Activated CD8-positive, alpha-beta T cell treated with anti-CD3 and anti-CD28 coated beads, Interleukin-2, amount 10 ng/mL, durations not matched to agents 7 days and 5 days (primary cell): ENCODE measurements at regions not wholly inside any gene's neighbourhood (a gene's known extent, or its start where the extent isn't known, plus 50 kb on each side); places are given as distances from the start of the nearest gene placed in this dataset.

Source experiments
- ATAC-seq: fragments of 150-1000 bp; cut with Tn5 transposase; one replicate; pipeline ENCODE4 v1.10.0; 2021; ENCODE audit warnings: moderate library complexity
- CTCF ChIA-PET: fragments of 350-600 bp; sonication (Branson Sonifier 250); formaldehyde crosslinking; loops from one replicate; lab custom pipeline; 2021; ENCODE audit warnings: antibody characterized with exemption; lab: Charles Lee
- POLR2A ChIA-PET: fragments of 350-600 bp; sonication (Branson Sonifier 250); formaldehyde crosslinking; loops from one replicate; lab custom pipeline; 2021; ENCODE audit warnings: antibody characterized with exemption; lab: Charles Lee
- DNase-seq: peaks from one replicate; pipeline ENCODE4 v3.0.0-alpha.2; 2020
- H3K27ac Mint-ChIP-seq: one replicate; pipeline ENCODE4 v1.8.0; 2021; ENCODE audit warnings: mild to moderate bottlenecking, mixed read lengths
- H3K27me3 Mint-ChIP-seq: one replicate; pipeline ENCODE4 v1.8.0; 2021; ENCODE audit warnings: low read depth, mixed read lengths
- H3K36me3 Mint-ChIP-seq: one replicate; pipeline ENCODE4 v1.8.0; 2021; ENCODE audit warnings: low read depth, mixed read lengths
- H3K4me1 Mint-ChIP-seq: one replicate; pipeline ENCODE4 v1.8.0; 2021; ENCODE audit warnings: low read depth, mixed read lengths
- H3K4me3 Mint-ChIP-seq: one replicate; pipeline ENCODE4 v1.8.0; 2021; ENCODE audit warnings: mild to moderate bottlenecking, mixed read lengths
- H3K9me3 Mint-ChIP-seq: one replicate; pipeline ENCODE4 v1.8.0; 2022; ENCODE audit warnings: mixed read lengths; ENCODE audit not compliant: insufficient read depth

GRCh38 chr4:43716721-43717395 is 731.8 kb downstream of the KCTD8 start:
- no peak for DNase-seq
- POLR2A ChIA-PET: no interaction called here
- Mint-ChIP-seq H3K27me3 (no peaks in the 10 kb centered on the region), H3K9me3 (peaks cover 16% of the 10 kb centered on the region), H3K27ac (no peak overlapping the region), H3K36me3 (no peaks in the 10 kb centered on the region), H3K4me3 (no peak overlapping the region), H3K4me1 (no peaks in the 10 kb centered on the region)
- CTCF ChIA-PET: no interaction called here
- ATAC-seq: no peak

DNA sequence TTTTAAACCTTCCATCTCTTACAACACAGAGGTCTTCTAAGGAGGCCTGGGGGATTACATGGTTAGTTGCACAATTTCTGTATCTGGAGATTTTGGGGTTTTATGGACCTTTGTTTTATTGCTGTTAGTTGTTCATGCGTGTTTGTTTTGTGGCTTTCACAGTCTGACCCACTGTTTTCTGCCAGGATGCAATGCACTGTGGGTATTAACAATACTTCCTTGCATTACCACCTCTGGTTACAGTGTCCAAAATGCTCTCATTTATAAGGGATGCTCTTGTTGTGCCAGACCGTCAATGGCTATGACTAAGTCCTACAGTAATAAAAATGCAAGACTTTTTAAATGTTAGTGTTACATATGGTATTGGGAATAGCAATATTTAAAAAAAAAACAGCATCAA is 730.2 kb downstream of the KCTD8 start:
- Mint-ChIP-seq H3K27ac (no peak overlapping the region), H3K36me3 (no peaks in the 10 kb centered on the region), H3K4me1 (no peaks in the 10 kb centered on the region), H3K4me3 (no peak overlapping the region), H3K9me3 (peaks cover 13% of the 10 kb centered on the region), H3K27me3 (no peaks in the 10 kb centered on the region)
- DNase-seq (no peak), ATAC-seq (no peak)
- ChIA-PET CTCF (no interaction called here), POLR2A (no interaction called here)

GRCh38 chr4:43732829-43733426 is 715.7 kb downstream of the KCTD8 start:
- DNase-seq (no peak), ATAC-seq (no peak)
- Mint-ChIP-seq H3K9me3 (peaks cover 16% of the 10 kb centered on the region), H3K27me3 (no peaks in the 10 kb centered on the region), H3K4me3 (no peak overlapping the region), H3K36me3 (no peaks in the 10 kb centered on the region), H3K27ac (no peak overlapping the region), H3K4me1 (no peaks in the 10 kb centered on the region)
- ChIA-PET CTCF (no interaction called here), POLR2A (no interaction called here)

DNA sequence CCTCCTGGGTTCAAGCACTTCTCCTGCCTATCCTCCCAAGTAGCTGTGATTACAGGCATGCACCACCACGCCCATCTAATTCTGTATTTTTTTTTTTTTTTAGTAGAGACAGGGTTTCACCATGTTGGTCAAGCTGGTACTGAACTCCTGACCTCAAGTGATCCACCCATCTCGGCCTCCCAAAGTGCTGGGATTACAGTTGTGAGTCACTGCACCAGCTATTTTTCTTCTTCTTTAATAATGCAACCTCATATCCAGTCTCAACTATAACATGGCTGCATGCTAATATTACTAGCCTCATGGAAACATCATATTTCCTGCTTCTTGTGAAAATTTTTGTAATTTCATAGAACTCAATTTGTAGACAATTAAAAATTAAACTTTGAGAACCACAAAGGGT is 706.5 kb downstream of the KCTD8 start:
- H3K27me3 Mint-ChIP-seq: no peaks in the 10 kb centered on the region
- POLR2A ChIA-PET: no interaction called here
- H3K36me3 Mint-ChIP-seq: no peaks in the 10 kb centered on the region
- CTCF ChIA-PET: no interaction called here
- H3K9me3 Mint-ChIP-seq: no peaks in the 10 kb centered on the region
- DNase-seq (no peak), ATAC-seq (no peak)
- H3K4me3 Mint-ChIP-seq: no peak overlapping the region
- H3K27ac Mint-ChIP-seq: no peak overlapping the region
- no peaks in the 10 kb centered on the region for H3K4me1 Mint-ChIP-seq

DNA sequence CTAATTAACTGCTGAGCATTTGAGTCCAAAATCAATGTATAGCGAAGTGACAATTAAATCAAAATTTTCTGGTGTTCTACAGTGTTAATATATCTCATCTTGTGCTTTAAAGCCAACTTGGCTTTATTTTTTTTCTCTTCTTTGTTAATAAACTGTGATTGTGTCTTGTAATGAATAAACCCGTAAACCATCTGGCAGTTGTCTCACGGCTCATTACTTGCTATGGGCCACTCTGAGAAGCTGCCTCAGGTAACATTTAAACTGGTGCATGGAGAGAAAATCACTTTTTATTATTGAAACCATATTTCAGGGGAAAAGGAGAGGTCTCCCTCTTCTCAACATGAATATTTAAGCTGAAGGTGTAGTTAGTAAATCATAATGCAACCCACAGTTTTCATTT is 694.0 kb downstream of the KCTD8 start:
- ChIA-PET POLR2A (no interaction called here), CTCF (no interaction called here)
- Mint-ChIP-seq H3K27me3 (no peaks in the 10 kb centered on the region), H3K27ac (no peak overlapping the region), H3K4me3 (no peak overlapping the region), H3K4me1 (no peaks in the 10 kb centered on the region), H3K9me3 (peaks cover 10% of the 10 kb centered on the region), H3K36me3 (no peaks in the 10 kb centered on the region)
- DNase-seq: no peak
- ATAC-seq: no peak

DNA sequence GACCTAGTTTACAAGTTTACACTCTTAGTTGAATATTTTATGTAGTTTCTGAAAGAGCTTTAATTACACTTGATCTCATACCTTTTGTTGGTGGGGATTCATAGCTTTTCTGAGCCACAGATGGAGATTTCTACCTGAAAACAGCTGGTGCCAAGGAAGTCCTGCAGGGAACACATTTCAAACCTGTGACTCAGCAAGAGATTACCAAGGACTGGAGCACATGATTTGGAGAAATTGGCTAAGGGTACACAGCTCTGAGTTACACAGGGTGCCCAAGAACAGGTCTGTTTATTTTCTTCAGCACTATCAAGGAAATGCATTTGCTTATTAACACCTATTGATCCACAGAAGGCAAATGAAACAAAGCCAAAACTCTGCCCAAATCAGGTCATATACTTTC is 691.5 kb downstream of the KCTD8 start:
- Mint-ChIP-seq H3K4me1 (no peaks in the 10 kb centered on the region), H3K4me3 (no peak overlapping the region), H3K27me3 (no peaks in the 10 kb centered on the region), H3K9me3 (peaks cover 3% of the 10 kb centered on the region), H3K27ac (no peak overlapping the region), H3K36me3 (no peaks in the 10 kb centered on the region)
- CTCF ChIA-PET: no interaction called here
- no peak for ATAC-seq
- no peak for DNase-seq
- POLR2A ChIA-PET: no interaction called here

DNA sequence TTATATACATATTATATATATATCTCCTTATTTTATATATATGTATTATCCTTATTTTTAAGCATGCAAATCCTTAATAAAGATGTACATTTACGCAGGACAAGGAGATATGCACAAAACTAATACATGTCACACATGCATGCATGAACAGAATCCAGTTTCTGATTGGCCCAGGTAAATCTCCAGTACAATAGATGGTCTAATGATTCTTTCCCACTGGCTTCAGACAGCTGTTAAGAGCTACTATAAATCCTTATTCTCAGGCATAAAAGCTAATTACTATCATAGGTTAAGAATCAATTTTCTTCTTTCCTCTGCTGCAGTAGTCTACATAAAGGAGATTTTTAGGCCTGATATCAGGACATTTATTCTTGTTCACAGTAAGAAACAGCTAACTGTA is 689.8 kb downstream of the KCTD8 start:
- Mint-ChIP-seq H3K36me3 (no peaks in the 10 kb centered on the region), H3K27me3 (no peaks in the 10 kb centered on the region), H3K4me3 (no peak overlapping the region), H3K9me3 (peaks cover 3% of the 10 kb centered on the region), H3K4me1 (no peaks in the 10 kb centered on the region), H3K27ac (no peak overlapping the region)
- CTCF ChIA-PET: no interaction called here
- ATAC-seq (no peak), DNase-seq (no peak)
- POLR2A ChIA-PET: no interaction called here

DNA sequence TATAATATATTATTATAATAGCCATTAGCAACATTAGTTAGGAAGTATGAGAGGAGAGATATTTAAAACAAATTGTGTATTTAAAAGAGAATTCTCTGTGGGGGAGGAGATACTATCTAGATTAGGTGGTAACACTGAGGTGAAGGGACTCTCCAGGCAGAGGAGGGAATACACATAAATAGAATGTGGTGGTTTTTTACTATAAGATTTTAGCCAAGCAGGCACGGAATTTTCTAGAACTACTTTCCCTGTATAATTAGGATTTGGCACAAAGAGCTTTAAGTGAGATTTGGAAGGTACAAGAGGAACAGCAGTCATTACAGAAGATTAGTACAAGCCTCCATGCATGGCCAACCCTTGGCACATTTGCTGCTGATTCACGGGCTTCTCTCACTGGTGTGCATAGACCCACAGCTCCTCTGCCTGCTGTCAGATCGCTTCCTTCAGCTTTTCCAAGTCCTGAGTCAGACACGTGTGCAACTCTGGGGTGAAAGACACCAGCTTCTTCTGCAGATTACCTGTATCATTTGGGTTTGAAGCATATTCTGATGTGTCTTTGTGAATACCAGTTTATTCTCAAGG is 685.5 kb downstream of the KCTD8 start:
- no peak for ATAC-seq
- H3K4me1 Mint-ChIP-seq: no peaks in the 10 kb centered on the region
- H3K27ac Mint-ChIP-seq: no peak overlapping the region
- POLR2A ChIA-PET: no interaction called here
- H3K9me3 Mint-ChIP-seq: peaks cover 3% of the 10 kb centered on the region
- CTCF ChIA-PET: no interaction called here
- no peaks in the 10 kb centered on the region for H3K36me3 Mint-ChIP-seq
- H3K27me3 Mint-ChIP-seq: no peaks in the 10 kb centered on the region
- DNase-seq: no peak
- no peak overlapping the region for H3K4me3 Mint-ChIP-seq

DNA sequence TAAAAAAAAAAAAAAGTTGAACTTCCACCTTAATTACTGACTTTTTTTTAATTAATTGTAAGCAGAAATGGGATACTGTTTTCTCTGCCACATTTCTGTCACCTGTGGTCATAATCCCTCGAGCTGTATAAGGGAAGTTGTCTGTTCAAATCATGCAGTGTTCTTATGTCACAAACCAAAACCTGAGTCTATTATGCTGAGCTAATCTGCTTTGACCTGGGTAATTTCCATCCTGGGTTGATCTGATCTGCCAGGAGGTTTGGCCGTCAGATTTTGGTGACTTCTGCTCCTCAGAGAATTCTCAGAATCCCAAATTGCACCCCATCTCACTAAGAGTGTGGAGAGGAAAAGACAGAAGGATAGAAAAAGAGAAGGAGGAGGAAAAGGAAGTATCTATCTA is 683.1 kb downstream of the KCTD8 start:
- Mint-ChIP-seq H3K4me1 (no peaks in the 10 kb centered on the region), H3K27me3 (no peaks in the 10 kb centered on the region), H3K36me3 (no peaks in the 10 kb centered on the region), H3K4me3 (no peak overlapping the region), H3K9me3 (no peaks in the 10 kb centered on the region), H3K27ac (no peak overlapping the region)
- CTCF ChIA-PET: no interaction called here
- DNase-seq (no peak), ATAC-seq (no peak)
- POLR2A ChIA-PET: no interaction called here

DNA sequence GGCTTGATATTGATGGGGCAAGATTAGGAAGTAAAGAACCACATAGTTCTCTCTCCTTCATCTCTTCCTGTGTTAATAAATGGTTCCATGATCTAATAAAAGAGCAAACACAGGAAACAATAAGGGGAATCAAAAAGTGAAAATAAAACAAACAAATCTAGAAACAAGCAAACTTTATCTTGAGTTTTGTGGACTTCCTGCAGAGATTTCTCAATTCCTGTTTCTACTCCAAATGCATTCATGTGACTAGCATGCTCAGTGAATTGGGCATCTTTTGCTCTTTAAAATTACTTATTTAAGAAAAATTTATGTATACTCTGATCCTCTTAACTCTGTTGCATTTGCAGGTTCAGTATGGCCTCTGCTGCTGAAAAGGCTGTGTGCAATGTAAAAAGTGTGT is 682.0 kb downstream of the KCTD8 start:
- ATAC-seq: no peak
- Mint-ChIP-seq H3K4me1 (no peaks in the 10 kb centered on the region), H3K4me3 (no peak overlapping the region), H3K9me3 (no peaks in the 10 kb centered on the region), H3K27me3 (no peaks in the 10 kb centered on the region), H3K36me3 (no peaks in the 10 kb centered on the region), H3K27ac (no peak overlapping the region)
- DNase-seq: no peak
- CTCF ChIA-PET: no interaction called here
- POLR2A ChIA-PET: no interaction called here

- H3K36me3 Mint-ChIP-seq: no peaks in the 10 kb centered on the region
- no peak overlapping the region for H3K4me3 Mint-ChIP-seq
- no peak for ATAC-seq
- no peak for DNase-seq
- no peaks in the 10 kb centered on the region for H3K27me3 Mint-ChIP-seq
- no peak overlapping the region for H3K27ac Mint-ChIP-seq
- ChIA-PET CTCF (no interaction called here), POLR2A (no interaction called here)
- no peaks in the 10 kb centered on the region for H3K4me1 Mint-ChIP-seq
- no peaks in the 10 kb centered on the region for H3K9me3 Mint-ChIP-seq
Measured at GRCh38 chr4:43776371-43776770, 672.2 kb downstream of the KCTD8 start.

DNA sequence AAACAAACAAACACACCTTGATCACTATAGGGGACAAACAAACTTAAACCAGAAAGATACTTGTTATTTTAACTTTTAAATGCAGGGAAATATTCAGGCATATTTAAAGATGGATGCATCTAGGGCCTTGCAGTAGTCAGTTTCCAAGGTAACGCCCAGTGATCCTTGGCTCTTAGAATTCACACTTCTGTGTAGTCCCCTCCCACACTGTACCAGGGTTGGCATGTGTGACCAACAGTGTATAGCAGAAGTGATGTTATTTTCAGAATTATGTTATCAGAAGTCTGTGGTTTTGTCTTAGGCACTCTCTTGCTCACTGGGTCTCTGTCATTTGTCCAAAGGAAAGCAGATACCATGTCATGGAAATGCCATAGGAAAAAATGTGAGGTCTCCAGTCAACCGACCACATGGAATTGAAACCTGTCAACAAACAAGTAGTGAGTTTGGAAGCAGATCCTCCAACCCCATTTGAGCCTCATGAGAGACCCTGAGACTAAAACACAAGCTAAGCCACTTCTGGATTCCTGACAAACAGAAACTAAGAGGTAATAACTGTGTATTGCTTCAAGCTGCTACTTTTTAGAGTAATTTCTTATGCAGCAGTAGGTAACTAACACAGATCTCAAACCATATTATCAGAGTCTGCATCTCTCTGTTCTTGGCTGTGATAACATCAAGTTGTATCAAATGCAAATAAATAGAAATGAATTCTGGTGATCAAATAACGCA is 670.3 kb downstream of the KCTD8 start:
- Mint-ChIP-seq H3K9me3 (no peaks in the 10 kb centered on the region), H3K27ac (no peak overlapping the region), H3K4me3 (no peak overlapping the region), H3K36me3 (no peaks in the 10 kb centered on the region), H3K27me3 (no peaks in the 10 kb centered on the region), H3K4me1 (no peaks in the 10 kb centered on the region)
- DNase-seq (no peak), ATAC-seq (no peak)
- ChIA-PET CTCF (no interaction called here), POLR2A (no interaction called here)
